ENCODE measurements at regions not wholly inside any gene's neighbourhood (a gene's known extent, or its start where the extent isn't known, plus 50 kb on each side); places are given as distances from the start of the nearest gene placed in this dataset.

DNA sequence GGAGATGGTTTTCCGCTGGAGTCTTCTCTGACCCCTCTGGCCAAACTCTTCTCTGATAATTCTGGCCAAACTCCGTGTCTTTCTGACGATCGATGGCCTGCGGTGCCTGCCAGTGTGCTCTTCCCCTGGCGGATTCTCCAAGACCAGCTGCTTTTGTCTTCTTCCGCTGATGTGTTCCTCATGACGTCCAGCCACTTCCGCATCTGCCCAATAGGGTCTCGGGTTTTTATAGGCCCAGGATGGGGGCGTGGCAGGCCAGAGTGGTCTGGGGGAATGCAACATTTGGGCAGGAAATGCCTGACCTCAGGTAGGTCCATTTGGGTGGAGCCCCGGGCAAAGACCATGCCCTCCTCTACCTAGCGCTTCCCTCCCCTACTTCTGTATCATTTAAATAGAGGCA lies 1542.1 kb downstream of the STIM2 start:
- Histone ChIP-seq H3K79me2 (ENCODE audit: low read depth) (no peaks in the 10 kb centered on the region), H3F3A (ENCODE audit: insufficient read depth, low read depth) (no peaks in the 10 kb centered on the region), H3K9me3 (ENCODE audit: insufficient read depth, low read depth) (no peaks in the 10 kb centered on the region), H3K4me1 (replicated peaks; ENCODE audit: insufficient read depth) (no peaks in the 10 kb centered on the region), H3K27ac (no peak overlapping the region), H4K20me1 (ENCODE audit: insufficient read depth) (no peaks in the 10 kb centered on the region), H3K4me2 (peak overlapping the region; percentile 55), H2AFZ (peak overlapping the region; percentile 62), H3K27me3 (ENCODE audit: insufficient read depth, low read depth) (no peaks in the 10 kb centered on the region), H3K36me3 (ENCODE audit: low read depth) (no peaks in the 10 kb centered on the region), H3K9me2 (ENCODE audit: insufficient read depth) (no peaks in the 10 kb centered on the region), H3K4me3 (peak overlapping the region; percentile 49; the same call in 1 of the 2 replicates)
- no peak for TF ChIP-seq EZH2 (IDR thresholded peaks at IDR 0.05; ENCODE audit: low read depth)
- TF ChIP-seq, protein P1, sequence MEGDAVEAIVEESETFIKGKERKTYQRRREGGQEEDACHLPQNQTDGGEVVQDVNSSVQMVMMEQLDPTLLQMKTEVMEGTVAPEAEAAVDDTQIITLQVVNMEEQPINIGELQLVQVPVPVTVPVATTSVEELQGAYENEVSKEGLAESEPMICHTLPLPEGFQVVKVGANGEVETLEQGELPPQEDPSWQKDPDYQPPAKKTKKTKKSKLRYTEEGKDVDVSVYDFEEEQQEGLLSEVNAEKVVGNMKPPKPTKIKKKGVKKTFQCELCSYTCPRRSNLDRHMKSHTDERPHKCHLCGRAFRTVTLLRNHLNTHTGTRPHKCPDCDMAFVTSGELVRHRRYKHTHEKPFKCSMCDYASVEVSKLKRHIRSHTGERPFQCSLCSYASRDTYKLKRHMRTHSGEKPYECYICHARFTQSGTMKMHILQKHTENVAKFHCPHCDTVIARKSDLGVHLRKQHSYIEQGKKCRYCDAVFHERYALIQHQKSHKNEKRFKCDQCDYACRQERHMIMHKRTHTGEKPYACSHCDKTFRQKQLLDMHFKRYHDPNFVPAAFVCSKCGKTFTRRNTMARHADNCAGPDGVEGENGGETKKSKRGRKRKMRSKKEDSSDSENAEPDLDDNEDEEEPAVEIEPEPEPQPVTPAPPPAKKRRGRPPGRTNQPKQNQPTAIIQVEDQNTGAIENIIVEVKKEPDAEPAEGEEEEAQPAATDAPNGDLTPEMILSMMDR (conservative IDR thresholded peaks at IDR 0.05): no peak; the same call in 1 of the 2 replicates
- intact Hi-C loops (cut with micrococcal nuclease; ENCODE audit: unreplicated experiment): no loop called here
- POLR2A ChIA-PET (ENCODE audit: unreplicated experiment): no interaction called here
- peak; percentile 30 to 37 for DNase-seq
- BruUV-seq (replicated peaks): no TSS peak
- CTCF ChIA-PET: no interaction called here

DNA sequence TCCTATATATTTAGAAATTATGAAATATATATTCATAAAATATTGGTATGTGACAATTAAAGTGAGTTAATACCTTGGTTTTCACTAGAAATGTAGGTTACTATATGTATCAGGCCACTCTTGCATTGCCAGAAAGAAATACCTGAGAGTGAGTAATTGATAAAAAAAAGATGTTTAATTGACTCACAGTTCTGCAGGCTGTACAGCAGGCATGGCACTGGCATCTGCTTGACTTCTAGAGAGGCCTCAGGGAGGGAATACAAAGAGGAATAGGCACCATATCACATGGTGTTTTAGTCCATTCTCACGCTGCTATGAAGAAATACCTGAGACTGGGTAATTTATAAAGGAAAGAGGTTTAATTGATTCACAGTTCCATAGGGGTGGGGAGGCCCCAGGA lies 1560.6 kb downstream of the STIM2 start:
- no peak overlapping the region for H3K4me3 ChIP-seq
- no peak overlapping the region for H3K4me2 ChIP-seq
- no TSS peak for BruUV-seq (replicated peaks)
- no peak overlapping the region for H2AFZ ChIP-seq
- no peaks in the 10 kb centered on the region for H3K36me3 ChIP-seq (ENCODE audit: low read depth)
- no peaks in the 10 kb centered on the region for H3K4me1 ChIP-seq (replicated peaks; ENCODE audit: insufficient read depth)
- intact Hi-C loops (cut with micrococcal nuclease; ENCODE audit: unreplicated experiment): no loop called here
- H3K27me3 ChIP-seq (ENCODE audit: insufficient read depth, low read depth): no peaks in the 10 kb centered on the region
- H3K27ac ChIP-seq: no peak overlapping the region
- H3K9me3 ChIP-seq (ENCODE audit: insufficient read depth, low read depth): no peaks in the 10 kb centered on the region
- no peaks in the 10 kb centered on the region for H3K79me2 ChIP-seq (ENCODE audit: low read depth)
- no peak for TF ChIP-seq EZH2 (IDR thresholded peaks at IDR 0.05; ENCODE audit: low read depth)
- TF ChIP-seq, protein P1 (conservative IDR thresholded peaks at IDR 0.05): no peak
- ChIA-PET POLR2A (ENCODE audit: unreplicated experiment) (no interaction called here), CTCF (no interaction called here)
- no peaks in the 10 kb centered on the region for H3F3A ChIP-seq (ENCODE audit: insufficient read depth, low read depth)
- H4K20me1 ChIP-seq (ENCODE audit: insufficient read depth): no peaks in the 10 kb centered on the region
- no peaks in the 10 kb centered on the region for H3K9me2 ChIP-seq (ENCODE audit: insufficient read depth)
- no peak for DNase-seq

DNA sequence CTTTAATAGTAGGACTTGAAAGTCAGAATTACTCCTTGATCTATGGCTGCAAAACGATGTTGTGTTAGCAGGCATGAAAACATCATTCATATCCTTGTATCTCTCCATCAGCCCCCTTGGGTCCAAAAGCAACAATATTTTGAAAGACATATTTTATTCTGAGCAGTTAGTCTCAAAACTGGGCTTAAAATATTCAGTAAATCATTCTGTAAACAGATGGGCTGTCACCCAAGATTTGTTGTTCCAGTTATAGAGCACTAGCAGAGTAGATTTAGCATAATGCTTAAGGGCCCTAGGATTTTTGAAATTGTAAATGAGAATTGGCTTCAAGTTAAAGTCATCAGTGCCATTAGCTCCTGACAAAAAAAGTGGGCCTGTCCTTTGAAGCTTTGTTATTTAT lies 1565.6 kb downstream of the STIM2 start:
- H2AFZ ChIP-seq: no peak overlapping the region
- ChIA-PET CTCF (no interaction called here), POLR2A (ENCODE audit: unreplicated experiment) (no interaction called here)
- H3K9me3 ChIP-seq (ENCODE audit: insufficient read depth, low read depth): no peaks in the 10 kb centered on the region
- H3K9me2 ChIP-seq (ENCODE audit: insufficient read depth): no peaks in the 10 kb centered on the region
- BruUV-seq (replicated peaks): no TSS peak
- H3K27ac ChIP-seq: no peak overlapping the region
- no peak overlapping the region for H3K4me2 ChIP-seq
- H3K36me3 ChIP-seq (ENCODE audit: low read depth): no peaks in the 10 kb centered on the region
- H3K4me3 ChIP-seq: no peak overlapping the region
- H3F3A ChIP-seq (ENCODE audit: insufficient read depth, low read depth): no peaks in the 10 kb centered on the region
- intact Hi-C loops (cut with micrococcal nuclease; ENCODE audit: unreplicated experiment): no loop called here
- no peaks in the 10 kb centered on the region for H3K27me3 ChIP-seq (ENCODE audit: insufficient read depth, low read depth)
- DNase-seq: no peak
- TF ChIP-seq, protein P1 (conservative IDR thresholded peaks at IDR 0.05): no peak
- TF ChIP-seq EZH2 (IDR thresholded peaks at IDR 0.05; ENCODE audit: low read depth): no peak
- no peaks in the 10 kb centered on the region for H4K20me1 ChIP-seq (ENCODE audit: insufficient read depth)
- no peaks in the 10 kb centered on the region for H3K79me2 ChIP-seq (ENCODE audit: low read depth)
- H3K4me1 ChIP-seq (replicated peaks; ENCODE audit: insufficient read depth): no peaks in the 10 kb centered on the region
